ENCODE measurements at regions not wholly inside any gene's neighbourhood (a gene's known extent, or its start where the extent isn't known, plus 50 kb on each side); places are given as distances from the start of the nearest gene placed in this dataset.
"Not testable (repeated sequence)": the region's sequence is repeated elsewhere in the genome, so short reads cannot be mapped to it uniquely, and the experiment has no call there.

GRCh38 chr10:59454171-59454919, 92.0 kb upstream of the FAM13C start:
- DNase-seq (ENCODE audit: low spot score): no peak

DNA sequence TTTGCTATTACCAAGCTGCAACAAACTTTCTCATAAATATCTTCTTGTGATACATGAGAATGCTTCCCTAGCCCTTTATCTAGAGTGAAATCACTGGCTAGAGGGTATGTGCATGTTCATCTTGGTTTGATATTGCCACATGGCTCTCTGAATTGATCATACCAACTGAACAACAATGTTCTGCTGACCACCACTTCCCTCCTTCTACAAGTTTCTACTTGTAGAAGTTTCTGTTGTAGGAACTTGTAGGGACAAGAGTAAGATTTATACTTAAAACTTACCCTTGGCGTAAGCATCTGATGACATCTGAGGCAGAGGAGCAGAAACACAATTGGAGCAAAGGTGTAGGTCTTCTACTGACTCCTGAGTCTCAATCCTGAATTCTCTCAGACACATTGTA, 86.3 kb upstream of the FAM13C start:
- DNase-seq (ENCODE audit: low spot score): no peak

- DNase-seq (ENCODE audit: low spot score): no peak
Observed at GRCh38 chr10:59435707-59436106, 73.4 kb upstream of the FAM13C start.

GRCh38 chr10:59434463-59435321, 72.3 kb upstream of the FAM13C start:
- DNase-seq (ENCODE audit: low spot score): peak; percentile 16

GRCh38 chr10:59433720-59434428, 71.5 kb upstream of the FAM13C start:
- DNase-seq (ENCODE audit: low spot score): no peak

- DNase-seq (ENCODE audit: low spot score): no peak
Observed at GRCh38 chr10:59432207-59432900, 70.0 kb upstream of the FAM13C start.

DNA sequence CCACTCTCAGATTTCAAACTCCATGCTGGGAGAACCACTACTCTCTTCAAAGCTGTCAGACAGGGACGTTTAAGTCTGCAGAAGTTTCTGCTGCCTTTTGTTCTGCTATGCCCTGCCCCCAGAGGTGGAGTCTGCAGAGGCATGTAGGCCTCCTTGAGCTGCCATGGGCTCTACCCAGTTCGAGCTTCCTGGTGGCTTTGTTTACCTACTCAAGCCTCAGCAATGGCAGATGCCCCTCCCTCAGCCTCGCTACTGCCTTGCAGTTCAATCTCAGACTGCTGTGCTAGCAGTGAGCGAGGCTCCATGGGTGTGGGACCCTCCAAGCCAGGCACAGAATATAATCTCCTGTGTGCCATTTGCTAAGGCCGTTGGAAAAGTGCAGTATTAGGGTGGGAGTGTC, 51.4 kb upstream of the FAM13C start:
- DNase-seq (ENCODE audit: low spot score): not testable (repeated sequence)
